Endothelial cell of umbilical vein (primary cell): ENCODE measurements at regions not wholly inside any gene's neighbourhood (a gene's known extent, or its start where the extent isn't known, plus 50 kb on each side); places are given as distances from the start of the nearest gene placed in this dataset.

Source experiments
- BruUV-seq: library from RNA; stranded (reverse); fragments of 400-500 nt; replicated peaks from 2 replicates; lab custom pipeline; 2021; lab: Mats Ljungman, UMichigan
- CTCF ChIA-PET: fragments of 300-600, 350-600 bp; sonication (Branson Sonifier 250); formaldehyde crosslinking; loops from one replicate; lab custom pipeline; 2021; ENCODE audit warnings: antibody characterized with exemption, inconsistent platforms; lab: Charles Lee
- POLR2A ChIA-PET: fragments of 300-600, 350-600 bp; sonication (Branson Sonifier 250); formaldehyde crosslinking; loops from one replicate; lab custom pipeline; 2021; ENCODE audit warnings: antibody characterized with exemption, inconsistent platforms; lab: Charles Lee
- DNase-seq: peaks from one replicate; pipeline ENCODE4 v3.0.0-alpha.2; 2011; ENCODE audit warnings: low read depth, low spot score
- FAIRE-seq: peaks from 2 replicates; lab custom pipeline; 2011; peaks lifted over from hg19 to GRCh38; lab: Jason Lieb, UNC
- H2AFZ ChIP-seq: 2 replicates; pipeline ENCODE4 v1.6.0; 2012; ENCODE audit warnings: low read depth, low read length, control low read depth, inconsistent platforms
- H3K27ac ChIP-seq: 2 replicates; pipeline ENCODE4 v1.5.1; 2011; ENCODE audit warnings: low read depth, mild to moderate bottlenecking, control low read depth, low read length, moderate library complexity; ENCODE audit not compliant: insufficient read depth
- H3K27me3 ChIP-seq, 2 experiments: 2 replicates each; pipeline versions ENCODE4 v1.6.0 to v1.6.1; 2011; ENCODE audit warnings: low read length in 2 of 2, mixed read lengths in 1 of 2; ENCODE audit not compliant: control insufficient read depth in 2 of 2, insufficient read depth in 2 of 2
- H3K36me3 ChIP-seq, 2 experiments: 2 replicates in 1 of 2; 3 replicates in 1 of 2; pipeline ENCODE4 v1.5.1; 2011; ENCODE audit warnings: low read length in 2 of 2, mild to moderate bottlenecking in 1 of 2, moderate library complexity in 1 of 2; ENCODE audit not compliant: control insufficient read depth in 2 of 2, insufficient read depth in 2 of 2; ENCODE audit errors: extremely low read depth in 1 of 2
- H3K4me1 ChIP-seq: 3 replicates; pipeline ENCODE4 v1.5.1; 2011; ENCODE audit warnings: mild to moderate bottlenecking, low read length; ENCODE audit not compliant: control insufficient read depth, insufficient read depth; ENCODE audit errors: extremely low read depth
- H3K4me2 ChIP-seq: 2 replicates; pipeline ENCODE4 v1.6.1; 2011; ENCODE audit warnings: low read length, control low read depth, mixed read lengths; ENCODE audit not compliant: insufficient read depth
- H3K4me3 ChIP-seq, 3 experiments: fragments of 200-600 bp in 1 of 3; sonication (generic), shearing (Covaris generic) in 1 of 3; replicated peaks in 1 of 3; 2 replicates each; pipeline ENCODE4 v1.5.1; 2011 to 2016; ENCODE audit warnings: control low read depth in 3 of 3, low read length in 3 of 3, mild to moderate bottlenecking in 2 of 3, inconsistent platforms in 1 of 3, low read depth in 1 of 3, moderate library complexity in 1 of 3; ENCODE audit not compliant: insufficient read depth in 1 of 3
- H3K79me2 ChIP-seq: 2 replicates; pipeline ENCODE4 v1.6.0; 2012; ENCODE audit warnings: low read length, inconsistent platforms; ENCODE audit not compliant: control insufficient read depth, insufficient read depth
- H3K9ac ChIP-seq: replicated peaks from 2 replicates; pipeline ENCODE3; 2011; ENCODE audit warnings: low read length, control low read depth; ENCODE audit not compliant: insufficient read depth; ENCODE audit errors: extremely low read depth
- H3K9me1 ChIP-seq: replicated peaks from 3 replicates; pipeline ENCODE4 v1.6.0; 2011; ENCODE audit warnings: mild to moderate bottlenecking, low read length; ENCODE audit not compliant: control insufficient read depth, insufficient read depth; ENCODE audit errors: extremely low read depth
- H3K9me3 ChIP-seq: replicated peaks from 2 replicates; pipeline ENCODE4 v1.5.1; 2012; ENCODE audit warnings: low read length, inconsistent platforms; ENCODE audit not compliant: control insufficient read depth, insufficient read depth
- H4K20me1 ChIP-seq: replicated peaks from 2 replicates; pipeline ENCODE3; 2011; ENCODE audit warnings: mild to moderate bottlenecking, low read length; ENCODE audit not compliant: control insufficient read depth, insufficient read depth; ENCODE audit errors: extremely low read depth
- EZH2 ChIP-seq: IDR thresholded peaks from 2 replicates; pipeline ENCODE4 v1.6.1; 2012; ENCODE audit warnings: borderline replicate concordance, low read depth, mild to moderate bottlenecking, moderate library complexity, low read length, inconsistent platforms; ENCODE audit not compliant: severe bottlenecking
- FOS ChIP-seq: IDR thresholded peaks from 2 replicates; pipeline ENCODE4 v1.6.1; 2011; ENCODE audit warnings: mild to moderate bottlenecking, low read length, moderate library complexity, borderline replicate concordance; ENCODE audit not compliant: insufficient read depth
- GATA2 ChIP-seq: IDR thresholded peaks from 2 replicates; pipeline ENCODE4 v1.7.0; 2011; ENCODE audit warnings: low read depth, mild to moderate bottlenecking, moderate library complexity, mixed read lengths, low read length; ENCODE audit not compliant: insufficient read length, insufficient read depth
- JUN ChIP-seq: IDR thresholded peaks from 2 replicates; pipeline ENCODE4 v1.6.1; 2011; ENCODE audit warnings: borderline replicate concordance, low read depth; ENCODE audit not compliant: insufficient read length, insufficient read depth
- MAX ChIP-seq: IDR thresholded peaks from 2 replicates; pipeline ENCODE4 v1.6.1; 2011; ENCODE audit not compliant: insufficient read depth, insufficient read length
- MYC ChIP-seq: IDR thresholded peaks from one replicate; pipeline ENCODE4 v1.6.1; 2011; ENCODE audit warnings: mild to moderate bottlenecking, low read depth, low read length
- POLR2A ChIP-seq: IDR thresholded peaks from 2 replicates; pipeline ENCODE4 v1.6.1; 2012; ENCODE audit warnings: low read depth, mild to moderate bottlenecking, control low read depth, low read length
- POLR2AphosphoS5 ChIP-seq: IDR thresholded peaks from 2 replicates; pipeline ENCODE4 v1.6.1; 2012; ENCODE audit warnings: low read depth, mild to moderate bottlenecking, control low read depth, low read length, moderate library complexity; ENCODE audit not compliant: insufficient read depth
- dilution Hi-C: fragments of 300-500 bp; cut with MboI; formaldehyde crosslinking; loops from one replicate; pipeline ENCODE4 v1.15.0; 2019; ENCODE audit warnings: low sequenced_read_pairs; ENCODE audit not compliant: extremely low pct_ligation_motif_present
- intact Hi-C: fragments of 100-400 bp; cut with micrococcal nuclease; formaldehyde crosslinking; loops from one replicate; pipeline ENCODE4 v1.10.0; 2022
- TF ChIP-seq, protein P1 (sequence below), 2 donors: IDR thresholded peaks; 1 replicate in 1 of 2; 2 replicates in 1 of 2; pipeline ENCODE4 v1.5.1; 2011; ENCODE audit warnings: low read length in 2 of 2, mild to moderate bottlenecking in 2 of 2, moderate library complexity in 2 of 2, control low read depth in 1 of 2, inconsistent platforms in 1 of 2, low read depth in 1 of 2; ENCODE audit not compliant: insufficient read depth in 1 of 2; ENCODE audit errors: extremely low read depth in 1 of 2

DNA sequence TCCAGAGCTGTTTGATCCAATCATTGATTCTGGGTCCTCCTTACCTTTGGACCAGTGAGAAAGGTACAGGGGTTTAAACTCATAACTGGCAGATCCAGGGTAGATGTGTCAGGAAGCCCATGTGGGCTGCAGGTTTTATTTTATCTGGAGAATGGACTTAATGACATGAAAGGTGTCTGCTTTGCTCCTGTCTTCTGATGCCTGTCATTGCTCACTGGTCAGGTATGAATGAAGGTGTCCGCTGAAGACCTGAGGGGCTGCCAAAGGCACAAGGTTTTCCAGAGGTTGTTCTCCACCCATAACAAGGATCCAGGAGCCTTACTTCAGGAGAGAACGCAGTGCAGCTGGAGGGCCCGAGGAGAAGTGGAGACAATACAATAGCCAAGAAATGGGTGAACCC, 74.2 kb downstream of the CHRNA1 start:
- ChIA-PET POLR2A (no interaction called here), CTCF (interaction anchor here (1.3 to 6.3 kb wide), 4 partner anchors 14 to 228 kb away, joined by 3 to 231 read pairs (median 84); no protein-coding TSS in a partner anchor)
- intact Hi-C loops: loop anchor here (10.0 kb wide), 1 partner anchor 495 kb away; the partner anchor contains the start of gene ATP5MC3
- BruUV-seq: no TSS peak
- no peaks in the 10 kb centered on the region for H3K79me2 ChIP-seq
- no peak overlapping the region for H3K27ac ChIP-seq
- H3K9me1 ChIP-seq: no peaks in the 10 kb centered on the region
- H3K4me1 ChIP-seq: peaks cover 3% of the 10 kb centered on the region
- H3K27me3 ChIP-seq: peaks cover 7 to 10% of the 10 kb centered on the region in 2 experiments
- no peak overlapping the region for H3K9ac ChIP-seq
- dilution Hi-C loops: no loop called here
- no peak for TF ChIP-seq EZH2
- no peak for TF ChIP-seq MYC
- TF ChIP-seq POLR2A: no peak
- no peak for TF ChIP-seq POLR2AphosphoS5
- TF ChIP-seq JUN: no peak
- no peak for TF ChIP-seq MAX
- TF ChIP-seq GATA2: no peak
- TF ChIP-seq, protein P1, sequence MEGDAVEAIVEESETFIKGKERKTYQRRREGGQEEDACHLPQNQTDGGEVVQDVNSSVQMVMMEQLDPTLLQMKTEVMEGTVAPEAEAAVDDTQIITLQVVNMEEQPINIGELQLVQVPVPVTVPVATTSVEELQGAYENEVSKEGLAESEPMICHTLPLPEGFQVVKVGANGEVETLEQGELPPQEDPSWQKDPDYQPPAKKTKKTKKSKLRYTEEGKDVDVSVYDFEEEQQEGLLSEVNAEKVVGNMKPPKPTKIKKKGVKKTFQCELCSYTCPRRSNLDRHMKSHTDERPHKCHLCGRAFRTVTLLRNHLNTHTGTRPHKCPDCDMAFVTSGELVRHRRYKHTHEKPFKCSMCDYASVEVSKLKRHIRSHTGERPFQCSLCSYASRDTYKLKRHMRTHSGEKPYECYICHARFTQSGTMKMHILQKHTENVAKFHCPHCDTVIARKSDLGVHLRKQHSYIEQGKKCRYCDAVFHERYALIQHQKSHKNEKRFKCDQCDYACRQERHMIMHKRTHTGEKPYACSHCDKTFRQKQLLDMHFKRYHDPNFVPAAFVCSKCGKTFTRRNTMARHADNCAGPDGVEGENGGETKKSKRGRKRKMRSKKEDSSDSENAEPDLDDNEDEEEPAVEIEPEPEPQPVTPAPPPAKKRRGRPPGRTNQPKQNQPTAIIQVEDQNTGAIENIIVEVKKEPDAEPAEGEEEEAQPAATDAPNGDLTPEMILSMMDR (IDR thresholded peaks at IDR 0.05; ENCODE audit: extremely low read depth in 1 of 2, insufficient read depth in 1 of 2, low read depth in 1 of 2, low read length in 2 of 2): no peak
- TF ChIP-seq FOS: no peak
- no peak for FAIRE-seq
- no peak overlapping the region for H2AFZ ChIP-seq
- H4K20me1 ChIP-seq: no peaks in the 10 kb centered on the region
- no peak overlapping the region for H3K4me2 ChIP-seq
- no peak for DNase-seq
- no peak overlapping the region for H3K4me3 ChIP-seq
- no peaks in the 10 kb centered on the region for H3K9me3 ChIP-seq
- H3K36me3 ChIP-seq: no peaks in the 10 kb centered on the region
